NOMO-1 treated with DMSO at 0.1 percent for 48 hours (cell line): ENCODE measurements at regions not wholly inside any gene's neighbourhood (a gene's known extent, or its start where the extent isn't known, plus 50 kb on each side); places are given as distances from the start of the nearest gene placed in this dataset.
"Not testable (repeated sequence)": the region's sequence is repeated elsewhere in the genome, so short reads cannot be mapped to it uniquely, and the experiment has no call there.

Source experiments
- DNase-seq: peaks from one replicate; lab custom pipeline; 2025; ENCODE audit not compliant: unreplicated experiment; lab: John Stamatoyannopoulos, UW

DNA sequence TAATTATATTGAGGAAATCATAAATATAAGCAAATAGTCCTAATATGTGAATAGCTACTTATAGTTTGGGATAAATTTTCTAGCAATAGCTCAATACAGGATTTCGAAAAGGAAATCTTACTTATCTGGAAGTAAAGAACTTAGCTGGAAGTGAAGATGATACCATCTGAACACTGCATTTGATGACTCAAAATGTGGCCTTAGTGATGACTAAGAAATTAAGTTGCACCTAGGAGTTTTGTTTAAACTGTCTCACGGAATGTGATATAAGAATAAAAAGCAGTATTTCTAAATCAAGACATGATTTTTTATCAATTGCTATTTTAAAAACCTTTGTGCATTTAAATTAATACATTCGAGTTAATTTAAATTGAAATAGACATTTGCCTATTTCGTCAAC, 91.2 kb downstream of the EOMES start:
- DNase-seq = no peak

DNA sequence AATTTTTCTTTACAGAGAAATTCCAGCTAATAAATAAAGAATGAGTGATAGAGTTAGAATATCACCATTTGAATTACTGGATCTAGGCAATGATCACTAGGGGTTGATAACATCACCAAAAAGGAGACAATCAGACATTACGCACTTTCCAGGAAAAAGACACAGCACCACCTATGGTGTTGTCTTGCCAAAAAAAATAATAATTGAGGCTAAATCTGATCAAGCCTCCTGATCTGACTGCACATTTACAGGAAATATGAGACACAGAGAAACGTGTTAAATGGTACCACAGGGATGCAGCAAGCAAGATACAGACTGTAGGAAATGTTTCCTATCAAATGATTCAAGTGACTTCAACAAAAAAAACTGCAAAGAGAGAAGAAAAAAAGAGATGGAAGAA, 92.8 kb downstream of the EOMES start:
- DNase-seq = no peak

DNA sequence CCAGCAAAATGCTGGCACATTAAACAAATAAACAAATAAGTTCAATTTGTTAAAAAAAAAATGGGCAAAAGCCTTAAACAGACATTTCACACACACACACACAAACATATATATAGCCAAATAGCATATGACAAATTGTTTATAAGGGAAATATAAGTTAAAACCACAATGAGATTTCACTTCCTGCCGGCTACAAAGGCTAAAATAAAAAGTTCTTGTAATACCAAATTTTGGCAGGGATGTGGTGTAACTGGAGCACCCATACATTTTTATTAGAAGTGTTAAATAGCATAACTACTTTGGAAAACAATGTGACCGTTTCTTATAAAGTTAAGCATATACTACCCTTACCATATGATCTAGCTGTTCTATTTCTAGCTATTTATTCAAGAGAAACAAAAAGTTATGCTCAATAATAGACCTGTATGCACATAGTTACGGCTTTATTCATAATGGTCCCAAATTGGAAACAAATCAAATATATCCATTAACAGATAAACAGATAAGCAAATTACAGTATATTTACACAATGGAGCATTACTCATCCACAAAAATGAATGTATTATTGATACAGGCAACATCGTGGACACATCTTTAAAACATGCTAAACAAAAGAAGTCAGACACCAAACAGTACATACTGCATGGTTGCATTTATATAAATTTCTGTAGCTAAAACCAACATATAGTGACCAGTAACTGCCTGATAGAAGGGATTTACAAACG, 93.9 kb downstream of the EOMES start:
- peak; percentile 41 for DNase-seq

DNA sequence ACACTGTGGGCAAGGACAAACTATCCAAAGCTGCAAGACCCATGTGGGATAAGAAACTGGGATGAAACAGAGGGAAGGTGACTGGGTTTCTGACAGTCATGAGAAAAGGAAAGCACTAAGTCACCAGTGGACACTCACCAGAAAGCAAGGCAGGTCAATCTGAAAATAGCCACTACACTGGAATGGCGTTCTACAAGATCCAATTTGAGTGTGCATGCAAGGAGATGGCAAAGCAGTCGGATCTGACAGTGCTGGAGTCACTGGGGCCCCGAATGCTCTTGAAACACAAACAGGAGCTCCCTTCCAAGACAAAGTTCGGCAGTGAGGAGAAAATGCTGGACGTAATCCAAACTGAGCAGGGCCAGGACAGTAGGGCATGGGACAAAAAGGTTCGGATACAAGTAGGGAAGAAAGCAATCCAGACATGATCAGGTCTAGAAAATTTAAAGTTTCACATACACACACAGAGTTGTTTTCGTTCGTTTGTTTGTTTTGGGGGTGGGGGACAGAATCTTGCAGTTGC, 95.5 kb downstream of the EOMES start:
- no peak for DNase-seq

DNA sequence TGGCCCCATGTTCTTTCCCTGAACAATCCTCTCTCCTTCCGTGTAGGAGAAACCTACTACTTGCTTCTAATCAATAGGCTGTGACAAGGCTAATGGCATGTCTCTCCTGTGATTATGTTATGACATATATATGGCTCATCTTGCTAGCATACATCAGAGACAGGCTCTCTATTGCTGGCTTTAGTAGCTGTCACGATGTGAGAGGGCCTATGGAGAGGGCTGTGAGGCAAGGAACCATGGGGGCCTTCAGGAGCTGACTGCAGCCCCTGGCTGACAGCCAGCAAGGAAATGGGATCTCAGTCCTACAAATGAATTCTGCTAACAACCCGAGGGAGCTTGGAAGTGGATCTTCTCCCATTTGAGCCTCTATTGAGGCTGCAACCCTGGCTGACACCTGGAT, 96.3 kb downstream of the EOMES start:
- DNase-seq = no peak

DNA sequence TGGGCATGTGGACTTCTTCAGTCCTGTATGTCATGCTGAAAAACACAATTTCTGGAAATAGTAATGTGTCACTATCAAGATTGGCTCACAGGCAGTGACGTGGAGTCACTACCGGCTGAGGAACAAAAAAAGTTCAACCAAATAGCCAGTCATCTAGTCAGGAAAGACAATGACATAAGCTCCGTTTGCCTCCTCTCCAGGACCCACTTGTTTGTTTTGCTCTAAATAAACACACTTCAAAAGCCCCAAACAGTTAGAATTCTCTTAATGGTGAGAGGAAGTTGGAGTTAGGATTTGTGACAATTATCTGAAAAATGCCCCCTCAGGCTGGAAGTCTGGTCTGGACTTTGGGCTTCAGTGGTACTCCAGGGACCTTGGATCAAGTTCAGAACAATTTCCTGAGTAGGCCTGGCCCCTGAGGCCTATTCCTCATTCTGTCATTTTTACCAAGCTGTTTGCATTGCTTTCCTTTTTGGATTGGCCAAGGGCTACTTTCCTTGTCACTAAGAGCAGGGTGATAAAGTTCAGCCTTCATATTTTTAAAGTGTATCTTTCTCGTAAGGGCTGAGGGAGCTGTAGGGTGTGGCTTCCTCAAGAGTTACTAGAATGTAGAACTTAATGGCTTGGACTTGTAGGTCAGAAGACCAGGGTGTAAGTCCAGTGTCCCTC, 98.9 kb downstream of the EOMES start:
- DNase-seq = no peak

DNA sequence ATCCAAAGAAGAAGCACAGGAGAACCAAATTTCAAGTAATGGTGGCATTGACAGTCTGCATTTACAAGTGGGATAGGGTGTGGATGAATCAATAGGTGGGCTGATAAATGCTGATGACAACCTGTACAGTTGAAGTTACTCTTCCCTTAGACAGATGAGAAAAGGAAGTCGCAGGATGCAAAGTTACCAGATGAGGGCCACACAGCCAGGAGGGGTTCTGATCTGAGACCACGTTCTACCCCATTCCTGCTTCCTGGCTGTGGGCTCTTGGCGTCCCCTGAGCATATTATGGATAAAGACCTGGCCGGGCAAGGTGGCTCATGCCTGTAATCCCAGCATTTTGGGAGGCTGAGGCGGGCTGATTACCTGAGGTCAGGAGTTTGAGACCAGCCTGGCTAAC, 104.6 kb downstream of the EOMES start:
- DNase-seq = no peak

DNA sequence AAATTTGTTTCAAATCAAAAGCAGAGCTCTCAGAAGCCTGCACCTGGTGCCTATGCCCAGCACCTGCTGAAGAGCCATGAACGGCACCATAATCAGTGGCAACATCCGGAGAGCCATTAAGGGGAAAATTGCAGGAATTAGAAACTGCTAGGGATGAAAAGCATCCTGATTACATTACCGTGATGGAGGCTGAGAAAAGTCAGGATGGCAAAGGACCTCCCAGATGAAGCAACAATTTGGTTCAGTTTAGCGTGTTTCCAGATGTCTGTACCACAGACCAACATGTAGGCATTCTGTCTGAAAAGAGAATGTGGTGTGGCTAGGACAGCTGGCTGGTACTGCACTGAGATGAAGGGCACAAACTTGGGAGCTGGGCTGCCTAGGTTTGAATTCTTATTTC, 106.1 kb downstream of the EOMES start:
- no peak for DNase-seq

DNA sequence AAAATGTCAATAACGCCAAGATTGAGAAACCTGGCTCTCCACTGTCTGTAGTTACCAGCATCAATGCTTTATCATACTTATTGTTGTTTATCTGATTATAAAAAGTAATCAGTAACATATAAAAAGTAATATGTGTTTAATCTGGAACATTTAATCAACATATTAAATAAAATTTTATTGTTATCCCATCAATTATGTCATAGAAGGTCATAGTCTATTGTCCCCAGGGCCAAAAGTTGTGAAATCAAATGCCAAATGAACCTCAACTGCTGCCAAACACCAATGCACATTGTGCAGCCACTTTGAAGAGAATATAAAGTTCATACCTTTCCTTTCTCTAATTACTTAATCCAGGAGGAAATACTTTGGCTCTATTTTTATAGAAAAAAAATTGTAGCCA, 106.6 kb downstream of the EOMES start:
- DNase-seq = no peak

DNA sequence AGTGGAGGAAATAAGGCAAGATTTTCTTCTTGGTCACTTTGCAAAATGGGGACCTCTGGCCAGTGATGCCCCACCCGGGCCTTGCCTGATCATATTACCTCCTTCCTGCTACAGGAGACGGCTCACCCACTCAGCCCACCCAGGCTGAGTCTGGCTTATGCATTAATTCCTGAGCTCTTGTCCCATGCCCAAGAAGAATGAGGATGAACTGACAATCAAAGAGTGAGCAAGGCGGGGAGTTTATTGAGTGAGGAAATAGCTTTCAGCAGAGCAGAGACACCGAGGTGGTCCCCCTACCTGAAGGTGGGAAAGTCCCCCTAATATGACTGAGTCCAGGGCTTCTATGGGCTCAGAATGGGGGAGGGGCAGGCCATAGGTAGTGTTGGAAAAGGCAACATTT, 107.5 kb downstream of the EOMES start:
- no peak for DNase-seq

DNA sequence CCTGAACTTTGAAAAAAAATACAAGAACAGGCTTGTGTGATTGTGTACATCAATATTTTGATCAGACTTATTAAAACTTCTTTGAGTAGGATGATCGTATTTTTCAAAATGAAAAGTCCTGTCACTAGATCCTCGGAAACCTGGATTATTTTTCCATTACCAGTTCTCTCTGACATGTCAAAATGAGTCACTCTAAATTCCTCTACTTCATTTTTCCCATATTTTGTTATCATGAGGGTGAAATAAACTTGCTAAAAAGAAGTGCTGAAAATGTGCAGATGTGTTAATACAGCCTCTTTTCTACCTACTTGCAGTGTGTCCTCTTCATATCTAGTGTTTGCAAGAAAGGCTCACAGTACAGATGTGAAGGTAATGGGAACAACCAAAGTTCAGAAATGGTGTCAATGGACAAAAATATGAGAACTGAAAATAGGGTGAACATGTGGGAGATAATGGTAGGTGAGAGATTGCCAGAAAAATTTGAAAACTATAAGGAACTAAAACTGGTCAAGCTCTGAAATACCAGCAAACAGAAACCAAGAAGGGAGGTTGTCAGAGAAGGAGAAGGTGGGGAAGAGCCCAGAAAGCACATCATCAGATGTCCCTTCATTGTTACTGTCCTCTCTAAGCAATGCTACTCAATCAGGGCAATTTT, 108.2 kb downstream of the EOMES start:
- peak; percentile 17 for DNase-seq

DNA sequence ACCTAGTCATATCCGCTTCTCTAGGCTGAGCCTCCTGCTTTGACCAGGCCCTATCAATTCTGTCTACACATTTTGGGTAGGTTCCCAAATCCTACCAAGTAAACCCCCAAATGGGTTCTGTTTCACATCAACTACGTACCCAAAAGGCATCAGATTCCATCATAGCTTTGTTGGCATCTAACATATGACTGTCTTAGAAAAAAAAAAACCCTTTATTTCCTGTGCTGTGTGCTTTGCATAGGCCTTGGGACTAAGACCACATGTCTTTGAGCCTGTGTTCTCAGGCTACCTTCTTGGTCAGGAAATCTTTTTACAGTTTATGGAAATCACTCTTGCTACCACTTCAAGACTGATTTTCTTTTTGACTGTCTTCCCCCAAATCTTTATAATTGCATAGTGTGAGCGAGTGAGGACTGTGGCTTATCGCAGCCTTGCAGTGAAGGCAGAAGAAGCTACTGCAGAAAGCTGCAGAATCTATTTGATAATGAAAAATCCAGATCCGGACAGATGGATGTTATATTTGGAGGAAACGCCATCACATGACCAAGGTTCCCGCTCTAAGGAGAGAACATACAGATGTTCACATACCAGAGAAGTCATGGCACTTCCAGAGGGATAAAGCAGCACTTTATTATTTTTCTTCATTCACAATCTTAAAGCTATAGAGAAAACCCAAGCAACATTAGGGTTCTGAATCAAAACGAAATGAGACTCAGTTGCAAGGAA, 111.2 kb downstream of the EOMES start:
- no peak for DNase-seq

DNA sequence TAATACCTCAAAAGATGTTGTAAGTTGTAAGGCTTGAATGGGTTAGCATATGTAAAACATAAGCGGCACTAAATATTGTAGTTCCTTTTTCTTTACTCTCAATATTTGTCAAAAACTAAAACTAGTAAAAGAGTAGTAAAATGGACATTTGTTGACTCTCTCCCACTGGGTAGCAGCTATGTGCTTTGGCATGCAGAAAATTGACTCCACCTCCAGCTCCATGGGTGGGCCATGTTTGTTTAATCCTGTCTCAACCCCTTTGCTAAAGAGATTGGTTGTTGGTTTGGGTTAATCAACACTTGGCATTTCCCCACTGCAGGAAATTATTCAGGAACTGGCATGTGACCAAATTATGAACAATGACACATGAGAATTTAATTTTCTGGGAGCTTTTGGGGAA, 114.8 kb downstream of the EOMES start:
- peak; percentile 22 for DNase-seq

DNA sequence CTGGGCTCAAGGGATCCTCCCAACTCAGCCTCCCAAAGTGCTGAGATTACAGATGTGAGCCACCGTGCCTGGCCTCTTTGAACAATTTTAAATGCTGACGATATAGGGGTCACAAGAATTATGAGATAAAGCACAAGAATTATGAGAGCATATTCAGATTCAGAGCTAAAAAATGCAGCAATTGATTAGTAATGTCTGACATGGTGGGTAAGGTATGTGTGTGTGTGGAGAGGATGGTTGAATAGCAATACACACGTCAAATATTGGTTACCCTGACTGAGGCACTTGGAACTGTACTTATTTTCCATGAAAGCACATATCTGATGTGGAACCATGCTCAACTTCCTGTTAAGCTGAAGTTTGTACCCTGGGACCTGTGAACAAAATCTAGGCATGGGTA, 115.6 kb downstream of the EOMES start:
- no peak for DNase-seq

DNA sequence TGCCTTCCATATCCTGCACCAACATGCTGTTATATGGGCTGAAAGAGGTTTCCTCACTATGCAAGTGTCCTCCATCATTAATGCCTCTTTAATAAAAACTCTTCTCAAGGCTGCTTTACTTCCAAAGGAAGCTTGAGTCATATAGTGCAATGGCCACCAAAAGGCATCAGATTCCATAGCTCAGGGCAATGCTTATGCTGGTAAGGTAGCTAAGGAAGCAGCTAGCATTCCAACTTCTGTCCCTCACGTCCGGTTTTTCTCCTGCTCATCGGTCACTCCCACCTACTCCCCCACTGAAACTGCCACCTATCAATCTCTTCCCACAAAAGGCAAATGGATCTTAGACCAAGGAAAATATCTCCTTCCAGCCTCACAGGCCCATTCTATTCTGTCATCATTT, 117.1 kb upstream of the SLC4A7 start:
- DNase-seq = not testable (repeated sequence)

DNA sequence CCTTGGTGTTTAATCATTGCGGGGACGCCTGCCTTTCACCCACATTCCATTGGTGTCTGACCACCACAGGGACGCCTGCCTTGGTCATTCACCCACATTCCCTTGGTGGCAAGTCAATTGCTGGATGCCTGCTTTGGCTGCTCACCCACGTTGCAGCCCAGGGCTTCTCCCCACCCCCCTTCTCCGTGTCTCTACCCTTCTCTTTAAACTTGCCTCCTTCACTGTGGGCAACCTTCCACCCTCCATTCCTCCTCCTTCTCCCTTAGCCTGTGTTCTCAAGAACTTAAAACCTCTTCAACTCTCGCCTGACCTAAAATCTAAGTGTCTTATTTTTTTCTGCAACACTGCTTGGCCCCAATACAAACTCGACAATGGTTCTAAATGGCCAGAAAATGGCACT, 115.6 kb upstream of the SLC4A7 start:
- DNase-seq = not testable (repeated sequence)

DNA sequence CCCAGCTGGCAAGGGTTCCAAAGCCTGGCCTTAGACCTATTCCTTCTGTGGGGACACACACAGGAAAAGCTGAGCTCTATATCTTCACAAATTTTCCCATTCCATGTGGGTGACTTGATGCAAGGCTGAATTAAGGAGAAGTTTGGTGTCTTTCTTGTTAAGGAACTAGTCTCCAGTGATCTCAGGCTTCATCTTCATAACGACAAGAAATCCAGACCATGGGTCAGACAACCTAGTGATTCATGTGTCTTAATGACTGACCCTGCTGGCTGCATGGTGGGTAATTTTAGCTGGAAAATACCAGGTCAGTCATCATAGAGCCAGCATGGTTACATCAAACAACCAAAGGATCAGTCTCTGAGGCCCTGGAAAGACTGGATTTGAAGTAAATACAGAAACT, 112.7 kb upstream of the SLC4A7 start:
- no peak for DNase-seq

DNA sequence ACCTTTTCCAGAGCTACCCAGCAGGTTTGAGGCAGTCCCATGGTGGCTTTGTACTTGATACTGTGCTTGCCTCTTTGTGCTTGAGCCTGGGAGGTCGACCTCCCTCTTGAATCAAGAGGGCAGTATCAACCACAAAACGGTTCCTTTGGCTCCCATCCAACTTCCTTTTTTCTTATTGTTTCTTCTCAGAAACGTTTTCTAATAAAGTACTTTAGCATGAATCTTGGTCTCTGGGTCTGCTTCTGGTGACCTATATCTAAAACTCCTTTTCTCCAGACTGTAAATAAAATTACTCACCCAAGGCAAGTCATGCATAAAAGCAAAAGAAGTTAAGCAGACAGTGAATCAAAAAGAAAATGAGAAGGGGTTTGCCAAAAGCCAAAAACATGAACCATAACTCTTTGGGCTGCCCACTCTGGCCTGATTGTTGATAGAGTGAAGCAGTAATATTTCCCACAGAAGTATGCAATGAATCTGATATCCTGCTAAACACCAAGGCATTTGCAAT, 112.2 kb upstream of the SLC4A7 start:
- DNase-seq = peak; percentile 72

DNA sequence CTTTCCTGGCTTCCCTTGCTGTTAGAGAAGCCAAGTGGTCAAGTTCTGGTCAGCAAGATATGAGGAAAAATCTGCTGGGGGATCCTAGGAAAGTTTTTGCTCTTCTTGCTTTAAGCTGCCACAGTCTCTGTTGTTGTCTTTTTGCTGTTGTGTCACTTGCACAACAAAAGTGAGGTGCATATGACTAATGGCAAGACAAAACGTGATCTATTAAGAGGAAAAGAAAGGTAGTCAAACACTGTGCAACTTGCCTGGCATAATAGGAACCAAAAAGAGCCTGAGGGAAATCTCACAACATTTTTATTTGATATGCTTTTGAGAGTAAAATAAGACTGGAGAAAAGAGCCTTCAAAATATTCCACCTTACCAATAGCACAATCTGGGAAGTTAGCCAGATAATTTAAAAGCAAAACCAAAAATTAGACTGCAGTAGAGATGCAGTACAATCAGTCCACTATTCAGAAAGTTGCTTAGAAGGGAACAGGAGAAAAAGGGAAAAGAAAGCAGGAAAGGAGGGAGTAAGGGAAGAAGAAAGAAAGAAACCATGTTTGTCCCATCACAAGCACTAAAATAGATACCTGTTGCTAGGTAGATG, 110.0 kb upstream of the SLC4A7 start:
- DNase-seq = no peak

DNA sequence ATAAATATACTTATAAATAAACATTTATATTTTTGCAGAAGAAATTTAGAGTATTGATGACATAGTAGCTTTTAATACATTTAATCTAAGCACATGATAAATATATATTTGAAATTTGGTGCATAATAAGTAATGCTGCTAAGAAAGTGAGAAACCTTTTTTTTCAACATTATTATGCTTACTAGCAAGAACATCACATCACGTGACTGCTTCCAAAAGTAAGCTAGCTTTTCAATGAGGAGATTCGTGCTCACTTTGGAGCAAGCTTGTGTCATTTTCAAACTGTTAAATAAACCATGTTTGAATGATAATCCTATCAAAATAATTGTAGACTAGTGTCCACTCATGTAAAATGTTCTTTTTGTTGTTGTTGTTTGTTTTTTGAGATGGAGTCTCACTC, 109.0 kb upstream of the SLC4A7 start:
- no peak for DNase-seq
